ENCODE measurements at regions not wholly inside any gene's neighbourhood (a gene's known extent, or its start where the extent isn't known, plus 50 kb on each side); places are given as distances from the start of the nearest gene placed in this dataset.

DNA sequence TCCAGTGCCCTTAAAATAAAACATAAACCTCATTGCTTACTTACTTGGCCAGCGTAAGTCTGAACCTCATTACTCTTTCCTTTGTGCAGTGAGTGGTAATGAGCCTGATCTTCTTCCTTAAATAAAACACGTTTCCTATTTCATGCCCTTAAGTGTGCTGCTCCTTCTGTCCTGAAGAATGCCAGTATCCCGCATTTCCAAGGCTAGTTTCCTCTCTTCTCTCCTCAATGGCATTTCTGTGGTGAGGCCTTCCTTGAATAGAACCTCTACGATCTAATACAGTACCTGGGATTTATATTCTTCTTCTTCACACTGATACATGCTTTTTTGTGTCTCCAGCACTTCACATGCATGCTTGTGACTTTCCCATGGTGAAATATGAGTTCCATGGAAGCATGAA, 523.4 kb upstream of the CDH4 start:
- no peak for DNase-seq

DNA sequence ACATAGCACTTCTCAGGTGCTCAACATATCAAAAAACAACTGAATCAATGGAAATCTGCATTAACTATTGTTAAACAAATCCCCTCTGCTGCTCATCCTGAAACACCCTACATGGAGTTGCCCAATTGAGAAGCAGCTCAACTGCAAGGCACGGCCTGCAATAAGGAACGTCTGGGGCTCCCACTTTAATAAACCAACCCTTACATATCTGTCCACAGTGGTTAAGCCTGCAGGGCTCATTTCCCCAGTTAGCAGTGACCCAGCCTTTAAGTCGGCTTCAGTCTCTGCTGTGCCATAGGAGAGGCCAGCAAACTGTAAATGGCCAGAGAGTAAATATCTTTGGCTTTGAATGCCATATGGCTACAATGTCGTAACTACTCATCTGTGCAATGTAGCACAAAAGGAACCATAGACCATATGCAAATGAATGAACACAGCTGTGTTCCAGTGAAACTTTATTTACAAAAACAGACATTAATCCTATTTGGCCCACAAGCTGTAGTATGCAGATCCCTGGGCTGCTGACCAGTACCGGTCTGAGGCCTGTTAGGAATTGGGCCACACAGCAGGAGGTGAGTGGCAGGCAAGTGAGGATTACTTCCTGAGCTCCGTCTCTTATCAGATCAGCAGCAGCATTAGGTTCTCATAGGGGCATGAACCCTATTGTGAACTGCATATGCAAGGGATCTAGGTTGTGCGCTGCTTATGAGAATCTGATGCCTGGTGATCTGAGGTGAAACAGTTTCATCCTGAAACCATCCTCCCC, 522.7 kb upstream of the CDH4 start:
- peak in 1 of 2 experiments; percentile 63 for DNase-seq

DNA sequence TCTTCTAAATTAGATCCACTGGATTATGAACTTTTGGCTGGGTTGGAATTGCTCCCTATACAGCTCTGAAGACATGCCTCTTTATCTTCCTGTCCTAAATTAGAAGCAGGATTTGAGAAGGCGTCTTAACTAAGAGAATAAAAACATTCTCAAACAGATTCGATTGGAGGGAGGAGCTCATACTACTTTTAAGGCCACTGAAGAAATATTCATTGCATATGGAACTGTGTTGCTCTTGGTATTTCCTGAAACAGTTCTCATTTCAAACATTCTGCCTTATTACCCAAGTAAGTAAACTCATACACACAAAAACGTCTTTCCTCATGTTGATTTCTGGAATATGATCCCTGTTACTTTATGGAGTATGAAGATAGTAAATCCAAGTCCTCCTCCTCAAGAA, 519.7 kb upstream of the CDH4 start:
- no peak for DNase-seq

DNA sequence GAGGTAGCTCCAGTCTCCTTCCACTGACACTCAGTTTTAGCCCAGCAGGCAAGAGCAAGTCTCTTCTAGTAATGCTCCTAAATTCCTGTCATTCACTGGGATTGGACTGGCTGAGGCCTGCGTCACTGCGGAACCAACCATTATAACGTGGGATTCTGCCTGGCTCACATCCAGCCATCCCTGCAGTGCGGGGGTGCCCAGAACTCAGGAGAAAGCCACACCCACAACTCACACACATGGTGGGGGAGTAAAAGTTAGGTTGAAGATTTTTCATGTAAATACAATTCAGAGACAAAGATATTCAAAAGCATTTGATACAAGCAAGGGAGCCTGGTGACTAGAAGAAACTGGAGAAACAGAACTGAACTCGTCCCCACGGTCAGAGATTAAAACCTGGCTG, 504.0 kb upstream of the CDH4 start:
- DNase-seq, result no peak

DNA sequence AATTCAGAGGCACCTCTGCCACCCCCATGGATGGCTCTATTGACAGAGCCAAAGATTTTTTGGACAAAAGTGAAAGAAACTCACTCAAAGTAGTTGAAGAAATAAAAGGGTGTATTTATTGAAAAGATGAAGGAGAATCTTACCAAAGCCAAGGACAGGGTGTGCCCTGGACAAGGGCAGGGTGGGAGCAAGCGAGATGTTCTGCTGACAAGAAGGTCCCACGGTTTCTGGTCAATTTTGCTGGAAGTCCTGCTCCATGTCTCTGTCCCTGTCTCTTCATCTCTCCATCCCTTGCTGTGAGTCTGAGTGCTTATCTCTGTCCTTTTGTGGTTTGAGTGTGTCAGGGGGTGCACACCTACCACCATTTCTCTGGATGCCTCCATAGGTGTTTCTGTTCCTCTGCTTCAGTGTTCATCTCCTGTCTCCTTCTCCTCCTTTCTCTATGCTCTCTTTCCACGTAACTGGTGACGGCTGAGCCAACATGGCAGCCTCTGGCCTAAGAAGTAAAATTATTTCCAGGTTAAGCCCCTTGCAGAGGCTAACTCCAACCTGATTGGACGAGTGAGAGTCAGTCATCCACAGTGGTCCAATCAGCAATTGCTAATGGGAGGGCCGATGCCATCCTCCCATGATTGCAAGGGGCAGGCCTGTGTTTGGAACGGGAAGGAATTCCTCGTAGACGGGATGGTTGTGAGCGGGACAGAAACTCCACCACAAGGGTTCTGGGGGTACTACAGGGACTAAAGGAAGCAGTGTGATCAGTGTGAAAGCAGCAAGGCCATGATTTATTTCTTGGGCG, 502.1 kb upstream of the CDH4 start:
- DNase-seq, result no peak

DNA sequence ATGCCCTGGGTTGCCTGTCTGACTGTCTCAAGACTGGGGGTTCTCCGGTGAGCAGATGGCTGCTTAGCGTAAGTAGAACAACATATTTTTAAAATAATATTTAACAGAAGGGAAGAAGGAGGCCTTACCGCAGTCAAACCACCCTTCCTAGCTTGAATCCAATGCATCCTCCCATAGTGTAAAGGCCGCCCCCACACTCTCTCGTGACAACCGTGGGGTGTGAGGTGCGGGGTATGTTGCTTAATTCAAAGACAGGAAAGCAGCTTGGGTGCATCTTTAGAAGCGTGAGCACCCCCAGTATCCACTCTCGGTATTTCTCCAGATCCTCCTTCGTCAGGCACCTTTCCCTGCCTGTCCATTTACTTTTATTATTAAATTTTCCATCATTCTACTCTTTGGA, 501.2 kb upstream of the CDH4 start:
- peak in 1 of 2 experiments; percentile 32 for DNase-seq

DNA sequence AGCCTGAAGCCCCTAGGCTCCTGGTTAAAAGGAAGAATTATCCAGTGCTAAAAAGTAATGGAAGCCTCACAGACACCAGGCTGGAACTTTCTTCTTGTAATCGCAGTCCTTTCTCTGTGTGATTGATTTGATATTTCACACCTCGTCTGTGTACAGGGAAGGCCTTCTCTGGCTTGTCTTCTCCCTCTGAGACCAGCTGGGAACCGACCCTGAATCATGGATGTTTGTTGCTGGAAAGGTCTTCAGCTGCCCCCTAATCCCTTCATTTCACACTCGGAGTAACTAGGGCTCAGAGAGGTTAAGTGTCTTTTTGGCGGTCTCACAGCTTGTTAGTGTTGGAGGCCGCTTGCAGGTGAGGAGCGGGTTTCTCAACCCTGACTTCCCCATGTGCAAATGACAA, 500.2 kb upstream of the CDH4 start:
- no peak for DNase-seq

DNA sequence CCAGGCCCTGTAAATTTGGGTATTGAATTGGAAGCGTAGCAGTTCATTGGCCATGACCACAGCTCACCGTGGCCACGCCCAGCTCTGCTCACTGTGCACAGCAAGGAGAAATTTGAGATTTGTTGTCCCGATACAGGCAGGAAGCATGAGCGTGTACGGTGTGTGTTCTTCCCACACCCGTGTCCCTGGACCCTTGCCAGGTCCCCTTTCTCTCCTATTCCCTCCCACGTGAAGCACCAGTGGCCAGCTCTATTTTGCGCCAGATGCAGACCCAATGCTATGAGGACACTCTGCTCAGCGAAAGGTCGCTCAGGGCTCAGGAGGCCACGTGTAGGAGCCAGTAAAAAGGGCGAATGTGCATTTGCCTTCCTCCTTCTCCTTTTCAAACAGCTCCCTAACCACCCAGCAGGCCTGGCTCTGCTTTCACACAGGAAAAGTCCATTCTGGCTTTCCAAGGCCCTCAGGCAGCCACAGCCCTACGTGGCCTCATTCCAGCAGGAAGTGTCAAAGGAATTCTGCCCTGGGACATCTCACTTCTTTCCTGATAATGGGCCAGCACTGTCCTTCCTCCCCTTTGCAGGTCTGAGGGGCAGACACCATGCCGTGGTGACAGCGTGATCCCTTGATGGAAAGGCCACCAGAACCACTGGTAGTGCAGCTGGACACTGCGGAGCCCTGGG, 499.2 kb upstream of the CDH4 start:
- no peak for DNase-seq

DNA sequence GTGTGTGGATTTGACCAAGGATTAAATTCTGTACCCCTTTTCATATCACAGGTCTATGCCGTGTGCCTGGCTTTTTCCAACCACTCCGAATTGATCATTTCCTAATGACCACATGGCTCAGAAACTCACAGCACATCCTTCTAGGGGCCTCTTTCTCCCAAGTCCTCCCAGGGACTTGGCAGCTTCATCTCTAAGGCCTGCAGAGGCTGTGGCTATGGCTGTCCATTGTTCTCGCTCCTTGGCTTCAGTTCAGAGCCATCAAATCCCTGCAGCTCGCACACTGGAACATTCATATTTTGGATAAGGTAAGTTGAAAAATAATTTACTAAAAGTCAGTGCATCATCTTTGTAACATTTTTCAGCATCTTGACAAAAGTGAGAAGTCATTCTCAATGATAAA, 497.2 kb upstream of the CDH4 start:
- DNase-seq, result no peak

DNA sequence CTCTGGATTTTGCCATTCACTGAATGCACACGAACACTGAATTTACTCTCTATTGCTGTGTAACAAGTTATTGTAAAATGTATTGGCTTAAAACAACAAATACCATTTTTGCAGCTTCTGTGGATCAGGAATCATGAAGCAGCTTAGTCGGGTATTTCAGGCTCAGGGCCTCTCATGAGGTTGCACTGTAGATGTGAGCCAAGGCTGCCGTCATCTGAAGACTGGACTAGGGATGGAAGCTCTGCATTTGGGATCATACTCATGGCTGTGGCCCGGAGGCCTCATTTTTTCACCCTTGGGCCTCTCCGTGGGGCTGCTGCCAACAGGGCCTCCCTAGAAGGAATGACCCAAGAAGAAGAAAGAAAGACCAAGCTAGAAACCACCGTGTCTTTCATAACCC, 492.4 kb upstream of the CDH4 start:
- DNase-seq, result no peak

DNA sequence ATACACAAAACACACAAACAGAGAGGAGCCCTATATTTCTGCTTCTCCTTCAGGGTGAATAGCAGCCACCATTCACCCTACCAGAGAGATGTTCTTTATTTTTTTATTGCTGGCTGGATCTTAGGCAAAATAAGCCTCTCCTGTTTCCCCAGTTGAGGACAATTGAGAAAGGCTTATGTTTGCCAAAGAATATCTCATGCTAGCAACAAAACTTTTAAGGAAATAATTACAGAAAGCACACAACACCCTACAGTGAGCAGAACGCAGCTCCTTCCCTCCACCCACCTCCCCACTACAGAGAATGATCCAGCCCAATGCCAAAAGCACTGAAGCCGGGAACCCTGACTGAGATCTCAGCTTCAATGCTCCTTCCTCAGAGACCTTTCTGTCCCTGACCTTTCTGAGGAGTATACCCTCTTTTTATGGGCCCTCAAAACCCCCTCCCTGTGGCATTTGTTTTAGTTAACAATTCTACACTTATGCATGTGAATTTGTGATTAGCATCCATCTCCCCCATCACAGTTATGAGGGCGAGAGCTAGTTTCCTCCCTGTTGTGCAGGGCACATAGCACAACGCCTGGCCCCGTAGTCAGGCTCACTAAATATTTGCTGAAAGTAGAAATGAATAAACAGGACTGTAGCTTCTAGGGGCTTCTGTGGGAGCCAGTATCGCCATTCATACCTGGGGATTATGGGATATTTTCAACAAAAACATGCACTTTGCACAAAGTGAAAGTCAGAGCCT, 491.6 kb upstream of the CDH4 start:
- DNase-seq, result no peak

DNA sequence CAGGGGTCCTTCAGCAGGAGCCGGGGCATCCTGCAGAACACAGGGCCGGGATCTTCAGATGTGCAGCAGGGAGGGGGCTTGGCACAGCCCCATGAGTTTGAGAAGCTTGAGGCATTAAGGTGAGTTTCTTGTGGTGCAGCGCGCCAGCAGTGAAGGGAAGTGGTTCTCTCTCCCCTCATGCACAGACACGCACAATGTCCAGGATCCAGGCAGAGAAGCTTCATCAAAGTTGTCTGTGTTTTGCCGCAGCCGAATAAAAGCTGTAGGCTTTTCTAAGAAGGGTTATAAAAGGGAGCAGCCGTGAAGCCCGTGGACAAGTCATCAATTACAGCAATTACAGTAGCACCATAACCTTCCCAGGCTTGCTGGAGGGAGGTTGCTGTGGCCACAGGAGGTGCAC, 491.0 kb upstream of the CDH4 start:
- no peak for DNase-seq

DNA sequence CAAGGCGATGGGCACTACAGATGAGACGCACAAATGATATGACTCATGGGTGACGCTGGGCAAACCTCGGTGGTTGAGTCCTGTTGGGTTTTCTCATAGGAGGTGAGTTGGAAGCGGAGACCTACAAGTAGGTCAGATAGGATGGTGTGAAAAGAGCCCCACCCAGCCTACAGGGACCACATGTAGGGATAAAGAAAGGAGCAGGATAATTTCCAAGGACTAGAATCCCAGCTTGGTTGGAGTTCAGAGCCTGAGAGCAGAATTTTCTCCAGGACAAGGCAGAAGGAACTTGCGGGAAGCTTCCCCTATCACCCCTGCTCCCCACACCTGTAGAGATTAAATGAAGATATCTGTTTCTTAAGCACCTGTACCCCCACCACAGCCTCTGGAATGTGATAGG, 489.7 kb upstream of the CDH4 start:
- DNase-seq, result no peak

DNA sequence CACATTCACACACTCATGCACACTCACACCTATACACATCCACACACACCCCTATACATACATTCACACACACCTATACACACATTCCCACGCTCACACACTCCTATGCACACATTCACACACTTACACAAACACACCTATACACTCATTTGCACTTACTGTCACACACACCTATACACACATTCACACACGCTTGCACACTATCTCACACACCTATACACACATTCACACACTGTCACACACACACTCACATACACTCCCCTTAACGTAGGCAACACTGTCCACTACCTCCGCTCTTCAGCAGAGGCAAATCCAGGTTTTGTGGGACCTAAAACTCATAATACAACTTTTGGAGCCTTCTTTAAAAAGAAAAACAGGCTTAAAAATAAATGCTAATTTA, 487.7 kb upstream of the CDH4 start:
- DNase-seq, result no peak

DNA sequence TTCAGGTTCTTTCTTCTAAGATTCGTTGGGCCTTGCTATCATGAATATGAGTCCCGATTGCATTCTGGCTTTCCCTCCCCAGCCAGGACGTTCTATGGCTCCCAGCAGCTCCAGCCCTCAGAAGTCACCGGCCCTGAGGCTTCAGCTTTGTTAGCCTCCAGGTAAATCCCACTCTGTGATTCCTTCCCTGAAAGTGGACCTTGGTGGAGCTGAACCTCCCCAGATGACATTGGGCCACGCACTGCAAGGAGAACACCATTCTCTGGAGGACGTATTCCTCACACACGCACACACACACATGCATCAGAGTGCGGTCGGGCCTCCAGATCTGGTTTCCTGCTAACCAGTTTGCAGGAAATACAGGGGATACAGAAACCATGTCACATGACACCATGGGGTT, 487.3 kb upstream of the CDH4 start:
- no peak for DNase-seq

DNA sequence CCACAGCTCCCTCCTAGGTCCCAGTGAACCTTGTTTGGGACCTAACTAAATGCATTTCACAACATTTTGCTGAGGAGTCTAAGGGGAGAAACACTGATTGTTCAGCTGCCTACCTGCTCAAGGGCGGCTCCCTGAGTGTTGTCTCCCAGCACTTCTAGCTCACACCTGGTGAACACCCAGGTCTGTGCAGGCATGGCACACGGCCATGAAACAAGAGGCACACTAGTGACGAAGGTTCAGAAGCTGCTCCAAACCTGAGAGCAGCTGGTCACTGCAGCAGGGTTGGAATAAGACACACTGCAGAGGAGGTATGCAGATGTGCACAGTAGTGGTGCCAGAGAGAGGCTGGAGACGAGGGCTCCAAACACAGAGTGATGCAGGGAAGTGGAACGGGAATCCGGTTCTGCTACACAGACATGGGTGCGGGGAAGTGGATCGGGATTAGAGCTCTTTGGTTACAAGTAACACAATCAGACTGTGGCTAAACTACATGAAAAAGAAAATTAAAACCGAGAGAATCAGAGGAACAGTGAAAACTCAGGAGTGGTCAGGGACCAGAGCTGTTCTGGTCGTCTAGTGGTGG, 486.1 kb upstream of the CDH4 start:
- DNase-seq, result no peak

DNA sequence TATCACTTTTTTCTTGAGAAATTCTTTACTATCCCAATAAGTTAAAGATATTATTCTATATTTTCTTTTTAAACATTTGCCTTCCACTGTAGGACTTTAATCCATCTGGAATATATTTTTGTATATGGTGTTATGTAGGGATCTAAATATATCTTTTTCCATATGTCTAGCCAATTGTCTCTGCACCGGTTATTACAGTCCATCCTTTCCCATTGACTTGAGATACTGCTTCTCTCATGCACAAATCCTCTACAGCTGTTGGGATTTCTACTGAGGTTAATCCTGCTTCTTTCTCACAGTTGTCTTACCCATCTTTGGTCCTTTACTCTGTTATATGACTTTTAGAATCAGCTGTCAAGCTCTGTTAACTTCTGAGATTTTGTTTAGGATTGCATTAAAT, 483.8 kb upstream of the CDH4 start:
- peak in 1 of 2 experiments; percentile 16 for DNase-seq

DNA sequence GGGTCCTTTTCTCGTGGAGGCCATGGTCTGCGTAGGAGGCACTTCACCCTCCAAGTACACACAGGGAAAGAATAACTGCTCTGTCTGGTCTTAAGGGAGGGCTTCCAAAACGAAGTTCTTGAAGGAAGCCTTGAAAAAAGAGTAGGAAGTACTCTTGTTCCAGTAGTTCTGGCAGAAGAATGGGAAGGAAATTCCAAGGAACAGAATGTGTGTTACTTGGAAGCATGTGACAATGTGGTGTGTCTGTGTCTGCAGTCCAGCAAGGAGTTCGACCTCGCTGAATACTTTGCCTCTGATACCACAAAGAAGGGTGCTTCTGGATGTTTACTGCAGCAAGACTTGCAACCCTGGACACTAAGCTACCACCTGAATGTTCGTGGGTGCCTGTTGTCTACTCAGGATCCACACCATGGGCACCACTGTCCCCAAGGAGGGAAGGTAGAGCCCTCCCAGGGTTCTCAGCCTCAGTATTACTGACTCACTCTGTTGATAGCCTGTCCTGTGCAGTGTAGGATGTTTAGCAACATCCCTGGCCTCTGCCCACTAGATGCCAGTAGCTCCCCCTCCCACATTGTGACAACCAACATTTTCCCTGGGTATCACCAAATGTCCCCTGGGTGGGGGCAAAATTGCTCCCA, 471.6 kb upstream of the CDH4 start:
- DNase-seq, result no peak

DNA sequence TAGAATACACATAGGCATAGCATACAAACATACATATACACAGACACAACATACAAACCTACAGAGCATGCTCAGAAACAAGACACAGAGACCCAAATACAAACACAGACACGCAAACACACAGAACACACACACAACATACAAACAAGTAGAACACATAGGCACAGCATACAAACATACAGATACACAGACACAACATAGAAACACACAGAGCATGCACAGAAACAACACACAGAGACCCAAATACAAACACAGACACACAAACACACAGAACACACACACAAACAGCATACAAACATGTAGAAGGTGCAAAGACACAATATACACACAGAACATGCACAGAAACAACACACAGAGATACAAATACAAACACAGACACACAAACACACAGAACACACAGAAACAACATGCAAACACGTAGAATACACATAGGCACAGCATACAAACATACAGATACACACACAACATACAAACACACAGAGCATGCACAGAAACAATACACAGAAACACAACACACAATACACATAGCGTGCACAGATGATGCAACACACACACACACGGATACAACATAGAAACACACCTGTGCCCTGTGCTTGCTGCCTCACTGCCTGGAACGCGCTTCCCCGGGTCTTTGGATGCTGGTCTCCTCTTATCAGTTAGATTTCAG, 469.0 kb upstream of the CDH4 start:
- no peak for DNase-seq

DNA sequence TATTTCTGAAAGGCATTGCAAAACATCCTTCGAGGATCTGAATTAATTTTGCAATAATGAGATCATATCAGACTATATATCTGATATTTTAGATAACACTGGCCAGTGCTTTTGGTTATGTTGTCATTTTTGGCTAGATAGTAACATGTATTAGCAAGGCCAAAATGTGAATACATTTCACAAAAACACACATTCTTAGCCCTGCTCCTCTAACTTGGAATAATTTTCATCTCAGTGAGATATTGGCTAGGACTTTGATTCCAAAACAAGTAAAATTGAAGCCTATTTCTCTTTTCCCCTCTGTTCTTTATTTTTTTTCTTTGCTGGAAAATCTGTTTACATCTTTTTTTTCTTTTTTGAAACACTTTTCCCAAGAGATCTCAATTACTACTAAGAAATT, 466.8 kb upstream of the CDH4 start:
- no peak for DNase-seq

DNA sequence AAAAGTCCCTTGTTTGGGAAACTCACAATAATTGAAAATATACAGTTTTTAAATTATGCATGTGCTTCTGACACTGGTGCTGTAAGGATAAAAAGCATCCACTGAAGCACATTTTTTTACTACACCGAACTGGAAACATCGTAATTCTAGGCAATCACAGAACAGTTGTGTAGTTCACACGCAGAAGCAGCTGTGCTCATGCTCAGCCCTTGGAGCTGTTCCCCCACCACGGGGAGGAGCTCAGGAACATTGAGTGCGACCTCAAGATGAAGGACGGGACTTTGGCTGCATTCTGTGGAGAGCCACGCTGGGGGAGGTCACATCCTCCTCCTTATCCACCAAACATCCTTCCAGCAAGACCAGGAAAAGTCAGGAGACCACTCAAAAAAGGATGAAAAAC, 466.3 kb upstream of the CDH4 start:
- no peak for DNase-seq

DNA sequence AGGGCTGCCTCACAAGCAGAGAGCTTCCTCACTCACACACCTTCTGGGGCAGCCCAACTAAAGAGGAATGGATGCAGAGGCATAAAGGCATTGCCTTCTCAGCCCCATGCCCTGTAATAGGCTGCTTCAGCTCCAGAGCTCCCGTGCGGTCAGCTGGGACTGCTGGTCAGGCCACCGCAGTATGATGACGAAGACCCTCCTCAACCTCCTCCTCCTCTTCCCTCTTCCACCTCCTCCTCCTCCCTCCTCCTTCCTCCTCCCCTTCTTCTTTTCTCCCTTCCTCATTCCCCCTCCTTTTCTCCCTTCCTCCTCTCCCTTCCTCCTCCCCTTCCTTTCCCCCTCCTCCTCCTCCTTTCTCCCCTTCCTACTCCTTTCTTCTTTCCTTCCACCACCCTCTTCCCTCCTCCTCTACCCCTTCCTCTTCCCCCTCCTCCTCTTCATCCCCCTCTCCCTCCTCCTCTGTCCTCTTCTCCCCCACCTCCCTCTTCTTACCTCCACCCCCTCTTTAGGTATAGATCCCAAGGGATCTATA, 465.3 kb upstream of the CDH4 start:
- no peak for DNase-seq
